Stimulated activated CD8-positive, alpha-beta memory T cell treated with anti-CD3 and anti-CD28 coated beads, Interleukin-7, amount 100 ng/mL, for 4 hours (primary cell): ENCODE measurements at regions not wholly inside any gene's neighbourhood (a gene's known extent, or its start where the extent isn't known, plus 50 kb on each side); places are given as distances from the start of the nearest gene placed in this dataset.

Experiments
- DNase-seq, 2 donors: peaks; one replicate each; pipeline ENCODE4 v3.0.0-alpha.2; 2020; ENCODE audit warnings: low read depth in 2 of 2

DNA sequence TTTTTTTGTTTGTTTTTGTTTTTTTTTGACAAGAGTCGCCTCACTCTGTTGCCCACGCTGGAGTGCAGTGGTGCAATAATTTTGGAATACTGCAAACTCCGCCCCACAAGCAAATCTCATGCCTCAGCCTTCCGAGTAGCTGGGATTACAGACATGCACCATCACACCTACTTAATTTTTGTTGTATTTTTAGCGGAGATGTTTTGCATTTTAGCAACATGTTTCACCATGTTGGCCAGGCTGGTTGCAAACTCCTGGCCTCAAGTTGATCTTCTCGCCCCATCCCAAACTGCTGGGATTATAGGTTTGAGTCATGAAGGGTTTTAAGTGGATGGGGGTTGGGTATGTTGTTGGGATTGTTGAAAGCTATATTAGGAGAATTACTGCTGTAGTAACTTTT lies 270.9 kb upstream of the LCORL start:
- no peak for DNase-seq

DNA sequence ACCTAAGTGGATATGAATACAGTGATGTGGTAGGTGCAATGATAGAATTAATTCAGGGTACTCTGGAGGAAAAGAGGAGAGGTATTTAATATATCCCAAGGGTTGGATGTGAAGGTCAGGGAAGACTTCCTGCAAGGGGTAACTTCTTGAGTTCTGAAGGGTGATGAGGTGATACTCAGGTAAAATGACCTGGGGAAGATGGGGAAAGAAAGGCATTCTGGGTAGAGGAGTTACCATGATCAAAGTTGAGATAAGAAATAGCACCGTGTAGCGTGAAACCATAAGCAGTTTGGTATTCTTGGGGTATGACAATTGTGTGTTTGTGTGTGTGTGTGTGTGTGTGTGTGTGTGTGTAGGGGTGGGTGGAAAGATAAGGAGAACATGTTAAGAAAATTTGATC lies 270.4 kb upstream of the LCORL start:
- no peak for DNase-seq

DNA sequence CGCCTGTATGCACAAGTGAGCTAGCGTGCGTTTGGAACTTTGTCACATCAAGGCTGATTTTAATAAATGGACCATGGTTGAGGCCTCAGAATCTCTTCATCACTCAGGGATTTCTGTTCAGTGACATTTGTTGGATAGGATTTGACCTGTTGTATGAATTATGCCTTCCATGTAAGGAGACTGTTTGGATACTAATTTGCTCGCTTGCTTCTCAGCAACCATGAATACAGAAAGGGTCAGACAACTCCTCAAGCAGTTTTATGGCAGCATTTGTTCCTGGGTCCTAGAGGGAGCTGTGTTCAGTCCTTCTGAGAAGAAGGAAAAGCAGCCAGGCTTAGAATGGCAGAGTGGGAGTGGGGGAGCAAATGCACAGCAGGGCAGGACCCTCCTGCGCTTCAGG lies 269.7 kb upstream of the LCORL start:
- no peak for DNase-seq

DNA sequence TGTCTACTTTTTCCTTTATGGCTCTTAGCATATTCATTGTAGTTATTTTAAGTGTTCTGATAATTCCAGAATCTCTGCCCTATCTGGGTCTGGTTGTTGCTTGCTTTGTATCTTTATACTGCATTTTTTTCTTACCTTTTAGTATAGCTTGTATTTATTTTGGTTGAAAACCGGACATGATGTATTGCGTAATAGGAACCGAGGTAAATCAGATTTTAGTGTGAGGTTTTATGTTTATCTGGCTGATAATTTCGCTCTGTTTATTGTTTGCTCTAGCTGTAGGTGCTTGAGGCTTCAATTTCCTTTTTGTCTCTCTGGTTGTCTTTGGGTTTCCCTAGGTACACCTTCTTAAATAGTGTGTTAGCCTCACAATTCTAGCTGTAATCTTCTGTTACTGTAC lies 263.8 kb upstream of the LCORL start:
- DNase-seq: no peak

DNA sequence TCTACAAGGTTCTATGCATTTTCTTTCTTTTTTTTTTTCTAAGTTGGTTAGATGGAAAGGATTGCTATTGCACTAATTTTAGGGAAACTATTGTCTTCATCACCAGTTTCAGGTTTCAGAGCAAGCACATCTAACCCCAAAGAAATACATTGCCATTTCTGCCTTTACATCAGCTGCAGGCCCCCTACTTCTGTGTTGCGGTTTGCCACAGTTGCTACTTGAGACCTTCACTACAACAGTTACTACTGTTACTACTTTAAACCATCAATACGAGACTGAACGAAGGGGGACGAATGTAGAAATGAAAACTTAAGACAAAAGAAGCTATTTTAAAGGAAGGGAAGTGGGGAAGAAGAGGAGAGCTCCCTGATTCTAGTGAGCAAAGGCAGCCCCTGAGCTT lies 256.7 kb upstream of the LCORL start:
- DNase-seq: no peak

DNA sequence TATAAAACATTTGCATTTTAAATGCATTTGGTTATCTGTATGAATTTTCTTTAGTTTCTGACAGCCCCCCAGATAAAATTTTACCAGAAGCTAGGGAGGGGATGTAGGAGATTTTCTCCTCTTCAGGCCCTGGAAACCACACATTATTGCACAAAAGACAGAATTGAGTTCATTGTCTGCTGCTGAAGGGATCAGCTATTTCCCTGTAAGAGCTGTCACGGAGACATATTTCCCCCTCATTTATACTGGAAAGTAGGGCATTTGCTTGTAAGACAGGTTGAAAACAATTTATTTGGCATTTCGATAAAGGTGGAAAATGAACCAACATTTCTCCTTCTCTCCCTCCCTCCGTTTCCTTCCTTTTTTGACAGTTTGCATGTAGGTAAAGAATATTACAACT lies 241.3 kb upstream of the LCORL start:
- DNase-seq: no peak

DNA sequence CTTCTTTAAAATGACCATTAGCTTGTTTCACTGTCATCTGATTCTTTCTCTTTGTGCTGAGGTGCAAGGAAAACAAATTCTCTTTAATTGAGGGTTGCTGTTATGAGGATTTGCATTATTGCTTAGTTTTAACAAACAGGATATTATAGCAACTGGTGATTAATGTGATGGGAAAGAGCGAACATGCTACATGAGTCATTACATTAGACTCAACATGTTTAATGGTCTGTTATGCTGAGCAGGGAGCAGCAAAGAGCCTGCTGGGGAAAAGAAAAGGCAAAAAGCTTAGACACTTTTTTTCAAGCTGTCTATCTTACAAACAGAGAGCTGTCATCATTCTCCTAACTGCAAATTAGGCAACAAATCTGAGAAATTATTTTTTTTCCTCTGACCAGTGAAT lies 230.5 kb upstream of the LCORL start:
- no peak for DNase-seq

DNA sequence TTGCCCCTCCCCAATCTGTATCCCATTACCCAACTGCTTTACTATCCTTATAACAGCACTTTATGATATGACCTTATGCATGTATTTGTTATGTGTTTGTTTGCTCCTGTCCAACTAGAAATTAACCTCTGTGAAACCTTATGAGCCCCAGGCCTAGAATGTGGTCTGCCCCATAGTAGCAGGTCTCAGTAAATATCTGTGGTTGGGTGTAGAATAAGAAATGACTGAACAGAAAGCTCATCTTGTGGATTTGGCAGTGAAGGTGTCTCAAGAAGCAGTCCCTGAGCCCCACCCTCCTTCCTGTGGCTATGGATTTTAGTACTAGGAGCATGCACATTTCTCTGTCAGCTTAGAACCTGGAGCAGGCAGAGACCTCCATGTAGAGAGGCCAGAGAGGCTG lies 229.0 kb upstream of the LCORL start:
- DNase-seq: no peak

DNA sequence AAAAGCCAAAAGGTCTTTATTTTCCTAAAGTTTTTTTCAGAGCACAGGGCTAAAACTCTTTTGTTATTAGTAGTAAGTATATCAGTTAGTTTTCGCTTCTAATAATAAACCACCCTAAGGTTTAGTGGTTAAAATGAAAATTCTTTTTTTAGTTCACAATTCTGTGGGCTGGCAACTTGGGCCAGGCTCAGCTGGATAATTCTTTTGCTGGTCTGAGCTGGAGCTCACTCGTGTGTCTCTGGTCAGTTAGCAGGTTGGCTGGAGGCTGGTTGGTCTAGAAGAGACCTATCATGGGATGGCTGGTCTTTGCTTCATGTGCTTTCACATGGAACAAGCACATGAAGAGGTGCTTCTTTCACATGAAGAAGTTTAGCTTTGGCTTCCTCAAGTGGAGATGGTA lies 227.1 kb upstream of the LCORL start:
- no peak for DNase-seq

DNA sequence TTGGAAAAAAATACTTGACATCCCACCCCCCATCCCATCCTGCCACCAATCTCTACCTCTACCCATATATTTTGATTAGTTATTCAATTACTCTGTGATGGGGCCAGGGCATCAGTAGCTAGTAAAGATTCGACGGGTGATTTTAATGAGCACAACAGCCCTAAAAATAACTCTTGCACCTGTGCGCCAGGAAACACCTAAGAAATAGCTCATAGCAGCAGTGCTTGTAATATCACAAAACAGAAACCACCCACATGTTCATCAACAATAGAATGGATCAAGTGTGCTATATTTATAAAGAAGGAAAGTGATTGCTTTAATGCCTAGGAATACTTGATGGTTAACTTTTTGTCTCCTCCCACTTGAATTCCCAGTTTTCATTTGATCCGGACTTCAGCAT lies 225.6 kb upstream of the LCORL start:
- DNase-seq: no peak

DNA sequence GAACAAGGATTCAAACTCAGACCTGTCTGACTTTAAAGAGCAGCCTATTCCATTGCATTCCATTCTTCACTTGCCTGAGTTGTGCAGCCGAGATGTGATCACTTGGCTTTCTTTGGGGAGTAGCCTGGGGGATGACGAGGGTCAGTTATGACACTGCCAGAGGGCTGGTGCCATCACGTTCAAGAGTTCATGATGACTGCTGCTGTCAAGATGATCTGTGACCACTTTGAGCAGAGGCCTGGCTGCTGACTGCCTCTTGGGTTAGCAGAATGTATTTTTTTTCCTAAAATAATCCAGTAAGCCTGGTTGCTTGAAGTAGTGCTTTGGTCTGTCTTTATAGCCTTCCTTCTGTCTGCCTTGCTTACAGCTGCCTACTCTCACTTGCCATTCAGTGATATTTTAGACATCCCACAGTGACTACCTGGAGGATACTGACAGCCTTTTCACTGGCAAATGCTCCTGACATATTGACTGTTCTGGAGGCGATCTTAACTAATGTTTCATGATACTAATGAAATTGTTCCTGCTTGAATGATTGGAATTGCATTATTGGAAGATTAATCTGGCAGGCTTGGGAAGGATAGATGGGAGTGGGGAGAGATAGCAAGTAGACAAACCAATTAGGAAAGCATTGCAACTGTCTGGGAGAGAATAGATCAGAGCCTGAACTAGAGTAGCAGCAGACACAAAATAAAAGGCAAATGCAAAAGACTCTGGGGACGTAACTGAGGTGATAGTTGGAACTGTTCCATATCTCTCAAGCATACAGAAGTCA lies 221.6 kb upstream of the LCORL start:
- DNase-seq: no peak

DNA sequence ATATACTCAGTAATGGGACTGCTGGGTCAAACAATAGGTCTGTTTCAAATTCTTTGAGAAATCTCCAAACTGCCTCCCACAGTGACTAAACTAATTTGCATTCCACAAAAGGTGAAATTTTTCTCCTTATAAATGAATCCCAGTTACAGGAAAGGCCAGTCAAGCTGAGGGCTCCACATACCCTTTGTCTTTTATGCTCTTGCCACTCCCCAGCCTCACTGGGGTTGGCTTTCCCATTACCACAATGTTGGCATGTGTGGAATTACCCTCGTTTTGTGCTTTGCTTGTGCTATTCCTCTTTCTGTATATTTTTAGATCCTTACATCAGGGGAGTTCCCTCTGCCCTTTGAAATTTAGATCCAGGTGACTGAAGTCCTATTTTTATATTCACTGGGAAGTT lies 220.2 kb upstream of the LCORL start:
- no peak for DNase-seq

DNA sequence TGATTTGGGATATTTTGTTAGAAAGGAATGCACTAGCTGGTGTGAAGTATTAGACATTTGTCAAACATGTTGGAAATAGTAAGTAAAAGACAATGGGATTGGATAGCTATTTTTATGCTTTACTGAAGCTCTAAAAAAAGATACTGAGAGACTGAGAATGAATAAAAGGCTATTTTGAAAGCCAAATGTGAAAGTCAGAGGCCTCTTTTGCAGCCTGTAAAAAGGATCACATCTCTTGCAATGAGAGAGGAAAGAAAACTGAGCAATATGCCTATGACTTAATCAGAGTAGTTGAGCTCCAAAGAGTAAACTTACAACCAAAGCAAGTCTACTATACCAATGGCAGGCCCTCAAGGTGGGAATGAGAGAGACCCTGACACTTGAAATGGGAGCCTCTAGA lies 212.6 kb upstream of the LCORL start:
- no peak for DNase-seq

DNA sequence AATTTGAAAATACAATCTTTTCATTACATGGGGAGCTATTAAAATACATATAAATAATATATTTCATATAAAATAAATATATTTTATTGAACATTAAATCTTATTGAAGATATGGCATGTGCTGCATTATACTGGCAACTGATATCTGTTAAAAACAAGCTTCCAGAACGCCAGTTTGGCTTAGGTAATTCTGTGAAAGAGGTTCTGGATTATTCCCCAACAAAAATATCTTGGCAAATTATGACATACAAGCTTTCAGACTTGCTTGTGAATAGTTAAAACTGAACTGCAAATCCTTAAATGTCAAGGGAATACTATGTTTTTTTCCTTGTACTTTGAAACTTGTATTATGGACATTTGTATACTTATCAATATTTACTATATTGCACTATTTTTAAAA lies 210.2 kb upstream of the LCORL start:
- no peak for DNase-seq

DNA sequence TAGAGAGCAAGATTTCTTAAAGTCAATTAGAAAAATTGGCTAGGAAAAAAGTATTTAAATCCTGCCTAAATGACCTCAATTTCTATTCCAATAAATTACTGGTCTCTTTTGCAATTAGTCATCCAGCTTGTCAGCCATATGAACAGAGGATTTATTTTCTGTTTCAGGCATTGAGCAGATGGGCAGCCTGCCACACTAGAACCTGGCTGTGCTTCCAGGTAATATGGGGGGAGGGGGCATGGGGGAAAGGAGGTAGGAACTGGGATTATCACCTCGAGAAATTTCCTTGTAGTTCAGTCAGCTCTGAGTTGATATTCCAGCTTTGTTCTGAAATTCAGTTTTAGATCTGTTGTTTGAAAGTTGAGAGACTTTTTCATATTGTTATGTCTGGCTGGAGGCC lies 206.3 kb upstream of the LCORL start:
- no peak for DNase-seq

DNA sequence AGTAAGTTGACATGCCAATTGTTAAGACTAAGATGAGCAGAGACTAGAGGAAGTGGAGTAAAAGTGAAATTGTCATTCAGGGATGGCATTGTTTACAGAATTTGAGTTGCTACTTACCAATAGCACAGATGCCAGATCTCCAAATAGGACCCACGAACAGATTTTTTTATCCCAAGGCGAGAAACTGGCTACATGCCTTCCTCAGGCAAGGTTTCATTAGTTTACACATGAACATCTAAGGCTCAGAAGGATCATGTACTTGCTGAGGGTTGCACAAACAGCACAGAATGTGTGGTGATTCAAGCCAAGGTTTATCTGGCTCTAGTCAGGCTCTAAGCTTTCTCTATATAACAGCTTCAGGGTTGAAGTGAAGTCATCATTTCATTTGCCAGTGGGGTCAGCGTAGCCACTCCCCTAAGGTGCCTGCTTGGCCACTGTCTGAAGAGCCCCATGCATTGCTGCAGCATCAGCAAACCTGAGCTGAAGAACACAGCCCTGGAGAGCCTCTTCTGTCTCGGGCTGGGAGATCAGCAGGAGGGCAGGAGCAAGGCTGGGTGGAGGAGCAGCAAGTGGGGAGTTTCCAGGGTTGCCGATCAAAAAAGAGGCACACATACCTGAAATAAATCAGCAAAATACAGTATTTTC lies 193.0 kb upstream of the LCORL start:
- DNase-seq: no peak

DNA sequence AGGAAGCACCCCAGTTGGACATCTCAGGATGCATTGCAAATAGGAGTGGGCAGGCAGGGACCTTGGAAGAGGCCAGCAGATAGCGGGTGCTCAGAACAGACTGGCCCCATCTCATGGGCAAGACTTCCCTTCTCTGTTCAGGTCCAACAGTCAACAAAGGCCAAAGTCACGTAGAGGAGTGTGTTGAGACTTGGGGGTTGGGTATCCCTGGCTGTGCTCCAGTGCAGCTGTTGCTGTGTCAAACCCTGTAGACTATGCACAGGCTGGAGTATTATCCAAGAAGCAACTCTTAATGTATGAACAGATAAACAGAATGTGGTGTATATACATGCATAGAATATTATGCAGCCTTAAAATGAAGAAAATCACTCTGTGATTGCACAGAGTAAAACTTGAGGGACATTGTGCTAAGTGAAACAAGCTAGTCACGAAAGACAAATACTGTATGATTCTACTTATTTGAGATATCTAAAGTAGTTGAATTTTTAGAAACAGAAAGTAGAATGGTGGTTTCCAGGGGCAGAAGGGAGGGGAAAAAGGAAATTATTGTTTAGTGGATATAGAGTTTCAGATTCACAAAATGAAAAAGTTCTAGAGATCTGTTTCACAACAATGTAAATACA lies 192.1 kb upstream of the LCORL start:
- no peak for DNase-seq

DNA sequence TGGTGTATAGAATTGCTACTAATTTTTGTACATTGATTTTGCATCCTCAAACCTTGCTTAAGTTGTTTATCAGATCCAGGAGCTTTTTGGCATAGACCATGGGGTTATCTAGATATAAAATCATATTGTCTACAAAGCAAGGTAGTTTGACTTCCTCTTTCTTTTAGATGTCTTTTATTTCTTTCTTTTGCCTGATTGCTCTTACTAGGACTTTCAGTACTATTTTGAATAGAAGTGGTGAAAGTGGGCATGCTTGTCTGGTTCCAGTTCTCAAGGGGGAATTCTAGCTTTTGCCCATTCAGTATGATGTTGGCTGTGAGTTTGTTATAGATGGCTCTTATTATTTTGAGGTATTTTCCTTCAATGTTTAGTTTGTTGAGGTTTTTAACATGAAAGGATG lies 187.9 kb upstream of the LCORL start:
- no peak for DNase-seq

DNA sequence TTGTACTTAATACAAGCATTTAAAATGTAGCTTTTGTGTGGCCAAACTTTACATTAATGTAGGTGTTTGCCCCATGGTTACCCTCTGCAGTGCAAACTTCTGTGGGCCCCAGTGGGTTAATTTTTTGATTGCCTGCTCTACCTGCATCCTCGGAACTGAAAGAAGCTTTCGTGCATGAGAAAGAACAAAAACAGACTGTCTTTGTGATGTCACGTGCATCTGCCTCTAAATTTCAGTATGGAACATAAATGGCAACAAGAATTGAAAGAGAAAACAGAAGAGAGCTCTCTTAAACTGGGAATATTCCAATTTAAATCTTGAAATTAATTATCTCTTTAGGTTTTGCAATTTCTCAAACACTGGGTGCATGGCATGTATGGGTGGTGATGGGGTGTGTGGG lies 182.4 kb upstream of the LCORL start:
- DNase-seq: no peak

DNA sequence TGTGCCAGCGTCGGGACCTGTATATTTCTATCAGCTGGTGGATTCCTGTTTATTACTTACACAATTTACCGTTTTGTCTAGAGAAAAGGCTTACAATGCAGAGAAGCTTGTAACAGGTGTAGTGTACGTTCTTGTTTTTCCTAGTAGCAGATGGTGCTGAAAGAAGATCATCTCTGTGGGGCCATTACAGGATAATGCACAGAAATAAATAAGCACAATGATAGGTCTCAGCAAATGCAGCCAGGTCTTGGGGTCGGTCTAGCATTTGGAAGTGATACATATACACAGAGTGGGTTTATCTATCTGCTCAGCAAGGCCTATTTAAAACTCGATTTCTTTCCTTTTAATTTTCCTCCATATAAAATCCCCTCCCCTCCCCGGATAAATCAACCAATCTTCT lies 180.9 kb upstream of the LCORL start:
- no peak for DNase-seq

DNA sequence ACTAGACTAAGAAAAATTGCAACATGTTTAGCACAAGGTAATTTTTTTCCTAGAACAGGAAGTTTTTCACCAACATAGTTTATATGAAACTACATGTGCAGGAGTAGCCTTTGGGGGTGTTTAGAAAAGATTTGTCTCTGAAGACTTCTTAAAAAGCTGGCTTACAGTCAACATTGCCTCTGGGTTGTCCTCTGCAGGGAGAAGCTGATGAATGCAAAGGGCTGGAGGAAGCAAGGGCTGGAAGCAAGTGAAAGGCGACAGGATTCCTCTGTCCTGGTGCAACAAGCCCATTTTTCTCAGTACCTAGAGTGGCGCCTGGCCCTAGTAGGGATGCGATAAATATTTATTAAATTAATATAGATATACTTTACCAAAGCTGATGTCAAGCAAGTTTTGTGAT lies 180.3 kb upstream of the LCORL start:
- no peak for DNase-seq

DNA sequence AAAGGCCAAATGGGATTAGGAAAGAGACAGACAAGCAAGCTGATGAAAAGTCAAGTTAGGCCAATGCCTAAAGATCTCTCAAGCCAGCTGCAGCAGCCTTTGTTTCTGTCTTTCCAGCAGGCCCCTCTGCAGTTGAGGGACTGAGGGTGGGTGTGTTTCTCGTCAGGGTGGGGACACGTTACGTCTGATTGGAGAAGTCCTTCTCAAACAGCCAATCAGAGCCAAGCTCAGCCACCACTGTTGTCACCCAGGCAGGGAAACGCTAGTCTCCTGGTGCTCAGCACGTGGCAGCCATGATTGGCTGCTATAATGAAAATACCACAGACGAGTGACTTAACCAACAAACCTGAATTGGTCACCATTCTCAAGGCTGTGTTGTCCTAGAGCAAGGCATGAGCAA lies 177.1 kb upstream of the LCORL start:
- DNase-seq: no peak

DNA sequence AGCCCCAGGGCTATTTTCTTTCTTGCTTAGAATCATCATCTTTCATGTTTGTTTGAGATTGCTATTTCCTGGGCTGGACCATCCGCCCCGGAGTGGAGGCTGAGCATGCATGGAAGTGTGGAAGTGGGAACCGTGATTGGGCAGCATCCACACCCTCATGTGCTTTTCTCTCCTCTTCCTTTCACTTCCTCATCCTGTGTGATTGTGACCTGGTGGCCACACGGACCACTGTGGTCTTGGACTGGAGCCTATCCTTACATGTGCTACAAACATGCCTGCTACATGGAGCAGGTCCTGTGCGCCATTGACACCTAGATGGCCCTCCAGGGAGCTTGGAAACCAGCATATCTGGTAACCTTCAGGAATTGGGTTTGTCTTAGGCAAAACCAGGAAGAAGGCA lies 175.9 kb upstream of the LCORL start:
- no peak for DNase-seq
